ENCODE measurements at regions not wholly inside any gene's neighbourhood (a gene's known extent, or its start where the extent isn't known, plus 50 kb on each side); places are given as distances from the start of the nearest gene placed in this dataset.

DNA sequence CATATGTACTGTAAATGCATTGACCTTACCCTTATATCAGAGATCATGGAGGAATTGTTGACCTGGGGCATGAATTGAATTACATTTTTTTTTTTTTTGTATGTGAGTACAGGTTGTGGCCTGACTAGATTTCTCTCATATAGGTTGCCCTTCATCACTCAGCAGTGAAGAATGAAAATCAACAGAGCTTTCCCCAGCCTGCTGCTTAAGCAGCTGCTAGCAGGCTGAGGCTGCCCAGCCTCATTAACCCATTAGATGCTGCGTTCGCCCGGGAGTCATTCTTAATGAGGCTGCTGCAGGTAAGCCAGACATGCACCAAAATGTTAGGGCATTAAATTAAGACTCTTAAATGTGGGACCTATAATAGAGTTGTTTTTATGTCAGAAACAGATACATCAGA is 236.0 kb downstream of the ETNK1 start:
- TF ChIP-seq, protein P1, sequence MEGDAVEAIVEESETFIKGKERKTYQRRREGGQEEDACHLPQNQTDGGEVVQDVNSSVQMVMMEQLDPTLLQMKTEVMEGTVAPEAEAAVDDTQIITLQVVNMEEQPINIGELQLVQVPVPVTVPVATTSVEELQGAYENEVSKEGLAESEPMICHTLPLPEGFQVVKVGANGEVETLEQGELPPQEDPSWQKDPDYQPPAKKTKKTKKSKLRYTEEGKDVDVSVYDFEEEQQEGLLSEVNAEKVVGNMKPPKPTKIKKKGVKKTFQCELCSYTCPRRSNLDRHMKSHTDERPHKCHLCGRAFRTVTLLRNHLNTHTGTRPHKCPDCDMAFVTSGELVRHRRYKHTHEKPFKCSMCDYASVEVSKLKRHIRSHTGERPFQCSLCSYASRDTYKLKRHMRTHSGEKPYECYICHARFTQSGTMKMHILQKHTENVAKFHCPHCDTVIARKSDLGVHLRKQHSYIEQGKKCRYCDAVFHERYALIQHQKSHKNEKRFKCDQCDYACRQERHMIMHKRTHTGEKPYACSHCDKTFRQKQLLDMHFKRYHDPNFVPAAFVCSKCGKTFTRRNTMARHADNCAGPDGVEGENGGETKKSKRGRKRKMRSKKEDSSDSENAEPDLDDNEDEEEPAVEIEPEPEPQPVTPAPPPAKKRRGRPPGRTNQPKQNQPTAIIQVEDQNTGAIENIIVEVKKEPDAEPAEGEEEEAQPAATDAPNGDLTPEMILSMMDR (IDR thresholded peaks at IDR 0.05) = no peak
- TF ChIP-seq POLR2A (IDR thresholded peaks at IDR 0.05) (no peak), POLR2AphosphoS5 (IDR thresholded peaks at IDR 0.05) (no peak)
